TTC549 (cell line): ENCODE measurements at regions not wholly inside any gene's neighbourhood (a gene's known extent, or its start where the extent isn't known, plus 50 kb on each side); places are given as distances from the start of the nearest gene placed in this dataset.
"Not testable (repeated sequence)": the region's sequence is repeated elsewhere in the genome, so short reads cannot be mapped to it uniquely, and the experiment has no call there.

ENCODE experiments used
- FAIRE-seq: peaks from 2 replicates; lab custom pipeline; 2012; peaks lifted over from hg19 to GRCh38; lab: Jason Lieb, UNC

- no peak for FAIRE-seq
Measured at GRCh38 chr7:145263886-145264285, 428.0 kb upstream of the TPK1 start.

GRCh38 chr7:145252031-145252430 is 416.2 kb upstream of the TPK1 start:
- no peak for FAIRE-seq

- no peak for FAIRE-seq
Measured at GRCh38 chr7:145224775-145225174, 388.9 kb upstream of the TPK1 start.

GRCh38 chr7:145219461-145219860 is 383.6 kb upstream of the TPK1 start:
- FAIRE-seq, result no peak

GRCh38 chr7:145216866-145217265 is 381.0 kb upstream of the TPK1 start:
- no peak for FAIRE-seq

- no peak for FAIRE-seq
Measured at GRCh38 chr7:145212050-145212449, 376.2 kb upstream of the TPK1 start.

GRCh38 chr7:145211211-145211610 is 375.4 kb upstream of the TPK1 start:
- FAIRE-seq, result no peak

- no peak for FAIRE-seq
Measured at GRCh38 chr7:145193951-145194350, 358.1 kb upstream of the TPK1 start.

- no peak for FAIRE-seq
Measured at GRCh38 chr7:145184956-145185355, 349.1 kb upstream of the TPK1 start.

GRCh38 chr7:145183069-145183468 is 347.2 kb upstream of the TPK1 start:
- no peak for FAIRE-seq

- FAIRE-seq, result no peak
Measured at GRCh38 chr7:145175366-145175765, 339.5 kb upstream of the TPK1 start.

GRCh38 chr7:145169908-145170307 is 334.1 kb upstream of the TPK1 start:
- no peak for FAIRE-seq

- FAIRE-seq, result no peak
Measured at GRCh38 chr7:145168879-145169278, 333.0 kb upstream of the TPK1 start.

GRCh38 chr7:145168427-145168826 is 332.6 kb upstream of the TPK1 start:
- FAIRE-seq, result no peak

- FAIRE-seq, result no peak
Measured at GRCh38 chr7:145156834-145157233, 321.0 kb upstream of the TPK1 start.

- no peak for FAIRE-seq
Measured at GRCh38 chr7:145152589-145152988, 316.7 kb upstream of the TPK1 start.

- FAIRE-seq, result no peak
Measured at GRCh38 chr7:145151676-145152075, 315.8 kb upstream of the TPK1 start.

- FAIRE-seq, result no peak
Measured at GRCh38 chr7:145147865-145148264, 312.0 kb upstream of the TPK1 start.

GRCh38 chr7:145143685-145144084 is 307.8 kb upstream of the TPK1 start:
- FAIRE-seq, result no peak

- no peak for FAIRE-seq
Measured at GRCh38 chr7:145134377-145134776, 298.5 kb upstream of the TPK1 start.

GRCh38 chr7:145123502-145123901 is 287.6 kb upstream of the TPK1 start:
- no peak for FAIRE-seq

- FAIRE-seq, result no peak
Measured at GRCh38 chr7:145106001-145106400, 270.1 kb upstream of the TPK1 start.

GRCh38 chr7:145105561-145105960 is 269.7 kb upstream of the TPK1 start:
- FAIRE-seq, result no peak

GRCh38 chr7:145104400-145104799 is 268.5 kb upstream of the TPK1 start:
- no peak for FAIRE-seq

GRCh38 chr7:145102199-145102598 is 266.3 kb upstream of the TPK1 start:
- FAIRE-seq, result not testable (repeated sequence)
